Suprapubic skin (tissue), 4 donors: ENCODE measurements at regions not wholly inside any gene's neighbourhood (a gene's known extent, or its start where the extent isn't known, plus 50 kb on each side); places are given as distances from the start of the nearest gene placed in this dataset.

Source experiments
- EP300 ChIP-seq: sonication (generic); formaldehyde crosslinking; IDR thresholded peaks from one replicate; pipeline ENCODE4 v1.6.1; 2017; ENCODE audit warnings: antibody characterized with exemption
- POLR2A ChIP-seq, 2 donors: fragments of 450-650 bp; IDR thresholded peaks; one replicate each; pipeline ENCODE4 v1.6.1; 2017; ENCODE audit warnings: antibody characterized with exemption in 2 of 2, mild to moderate bottlenecking in 2 of 2, moderate library complexity in 2 of 2
- POLR2AphosphoS5 ChIP-seq, 3 donors: sonication (generic); formaldehyde crosslinking; IDR thresholded peaks; one replicate each; pipeline ENCODE4 v1.6.1; 2017; ENCODE audit warnings: antibody characterized with exemption in 3 of 3
- TF ChIP-seq, protein P1 (sequence below), 2 donors: fragments of 200-600 bp in 1 of 2; fragments of 450-650 bp in 1 of 2; sonication (generic) in 1 of 2; IDR thresholded peaks; one replicate each; pipeline ENCODE4 v1.5.1; 2016 to 2019; ENCODE audit warnings: antibody characterized with exemption in 2 of 2, mild to moderate bottlenecking in 1 of 2, moderate library complexity in 1 of 2

DNA sequence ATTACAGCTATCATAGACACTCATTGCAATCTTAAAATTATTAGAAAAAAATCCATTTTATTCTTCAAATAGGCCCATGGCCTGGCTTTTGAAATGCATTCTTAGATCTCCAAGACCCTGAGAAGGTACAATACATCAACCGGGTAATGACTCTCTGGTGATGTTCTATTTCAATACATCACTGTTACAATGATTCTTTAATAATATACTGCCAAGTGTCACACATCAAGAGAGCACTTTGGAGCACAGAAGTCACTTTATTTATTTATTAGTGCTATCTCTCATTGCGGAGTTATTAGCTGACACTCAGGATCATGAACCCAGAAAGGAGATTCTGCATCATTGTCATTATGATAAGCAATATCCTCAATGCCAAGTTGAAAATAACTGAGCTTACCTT lies 748.5 kb upstream of the MBL2 start:
- TF ChIP-seq, protein P1, sequence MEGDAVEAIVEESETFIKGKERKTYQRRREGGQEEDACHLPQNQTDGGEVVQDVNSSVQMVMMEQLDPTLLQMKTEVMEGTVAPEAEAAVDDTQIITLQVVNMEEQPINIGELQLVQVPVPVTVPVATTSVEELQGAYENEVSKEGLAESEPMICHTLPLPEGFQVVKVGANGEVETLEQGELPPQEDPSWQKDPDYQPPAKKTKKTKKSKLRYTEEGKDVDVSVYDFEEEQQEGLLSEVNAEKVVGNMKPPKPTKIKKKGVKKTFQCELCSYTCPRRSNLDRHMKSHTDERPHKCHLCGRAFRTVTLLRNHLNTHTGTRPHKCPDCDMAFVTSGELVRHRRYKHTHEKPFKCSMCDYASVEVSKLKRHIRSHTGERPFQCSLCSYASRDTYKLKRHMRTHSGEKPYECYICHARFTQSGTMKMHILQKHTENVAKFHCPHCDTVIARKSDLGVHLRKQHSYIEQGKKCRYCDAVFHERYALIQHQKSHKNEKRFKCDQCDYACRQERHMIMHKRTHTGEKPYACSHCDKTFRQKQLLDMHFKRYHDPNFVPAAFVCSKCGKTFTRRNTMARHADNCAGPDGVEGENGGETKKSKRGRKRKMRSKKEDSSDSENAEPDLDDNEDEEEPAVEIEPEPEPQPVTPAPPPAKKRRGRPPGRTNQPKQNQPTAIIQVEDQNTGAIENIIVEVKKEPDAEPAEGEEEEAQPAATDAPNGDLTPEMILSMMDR (IDR thresholded peaks at IDR 0.05): no peak
- no peak for TF ChIP-seq POLR2A (IDR thresholded peaks at IDR 0.05)
- TF ChIP-seq POLR2AphosphoS5 (IDR thresholded peaks at IDR 0.05): no peak
- no peak for TF ChIP-seq EP300
